Activated T-cell treated with anti-CD3 and anti-CD28 coated beads, Interleukin-2, amount 50 U/mL, for 1 hour (primary cell): ENCODE measurements at regions not wholly inside any gene's neighbourhood (a gene's known extent, or its start where the extent isn't known, plus 50 kb on each side); places are given as distances from the start of the nearest gene placed in this dataset.

Experiments
- DNase-seq: peaks from one replicate; pipeline ENCODE4 v3.0.0-alpha.2; 2020

DNA sequence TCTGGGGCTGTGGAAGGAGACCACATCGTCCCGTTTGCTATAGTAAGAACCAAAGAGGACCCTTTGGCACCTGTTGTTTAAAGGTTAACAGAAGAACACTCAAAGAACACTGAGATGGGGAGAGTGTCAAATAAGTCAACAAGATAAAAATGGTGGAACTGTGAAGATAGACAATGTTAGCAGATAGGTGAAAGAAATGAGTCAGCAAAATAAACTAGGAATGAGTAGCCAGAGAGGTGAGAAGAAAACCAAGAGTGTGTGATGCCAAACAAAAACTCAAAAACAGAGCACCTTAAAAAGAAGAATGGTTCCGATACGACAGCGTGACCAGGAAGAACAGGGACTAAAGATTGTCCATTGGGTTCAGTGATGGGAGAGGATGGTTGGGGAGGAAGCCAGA lies 74.7 kb upstream of the PIWIL1 start:
- no peak for DNase-seq

DNA sequence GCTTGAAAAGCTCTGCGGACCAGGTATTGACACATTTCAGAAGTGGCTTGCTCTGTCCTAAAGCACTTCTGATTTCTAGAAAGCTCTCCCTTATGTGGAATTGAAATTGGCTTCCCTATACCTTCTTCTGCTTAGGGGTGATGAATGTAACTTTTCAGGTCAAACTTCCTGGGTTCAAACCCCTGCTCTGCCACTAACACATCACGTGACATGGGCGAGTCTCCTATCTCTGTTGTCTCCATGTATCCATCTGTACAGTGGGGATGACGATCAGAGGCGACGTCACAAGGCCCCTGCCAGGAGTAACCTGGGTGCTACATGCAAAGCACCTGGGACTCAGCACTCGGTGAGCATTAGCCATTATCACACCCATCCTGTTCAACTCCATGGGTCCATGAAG lies 73.7 kb upstream of the PIWIL1 start:
- DNase-seq = no peak

DNA sequence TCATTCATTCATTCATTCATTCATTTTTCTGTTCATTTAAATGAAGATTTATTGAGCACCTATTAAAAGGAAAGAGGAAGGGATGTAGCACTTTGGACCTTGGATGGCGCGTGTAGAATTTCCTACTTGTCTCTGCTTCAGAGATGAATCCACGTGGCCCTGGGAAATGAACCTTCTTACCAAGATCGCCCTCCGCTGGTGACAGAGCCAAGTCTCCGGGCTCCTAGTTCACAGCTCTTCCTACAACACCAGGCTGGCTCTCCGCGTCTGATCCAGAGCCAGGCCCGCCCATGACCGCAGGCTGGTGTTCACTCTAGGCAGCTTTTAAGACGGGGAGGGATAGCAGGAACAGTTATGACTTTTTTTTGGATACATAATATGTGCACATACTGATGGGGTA lies 70.9 kb upstream of the PIWIL1 start:
- DNase-seq = no peak

DNA sequence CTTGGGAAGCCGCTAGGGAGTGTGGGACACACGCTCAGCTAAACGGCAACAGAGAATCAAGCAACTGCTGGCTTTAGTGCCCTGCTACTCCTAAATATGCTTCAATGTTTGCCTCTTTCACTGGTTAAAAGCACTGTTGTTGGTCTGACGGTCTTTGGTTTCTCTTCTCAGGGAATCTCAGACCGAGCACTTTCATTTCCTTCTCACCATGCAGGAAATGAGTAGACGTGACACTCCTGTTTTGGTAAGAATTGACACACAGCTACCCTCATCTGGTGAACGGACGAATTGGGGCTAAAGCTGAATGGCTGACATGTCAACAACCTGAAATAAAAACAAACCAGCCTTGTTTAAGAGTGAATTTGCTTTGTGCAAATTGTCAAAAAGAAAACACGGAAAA lies 57.5 kb upstream of the PIWIL1 start:
- no peak for DNase-seq

DNA sequence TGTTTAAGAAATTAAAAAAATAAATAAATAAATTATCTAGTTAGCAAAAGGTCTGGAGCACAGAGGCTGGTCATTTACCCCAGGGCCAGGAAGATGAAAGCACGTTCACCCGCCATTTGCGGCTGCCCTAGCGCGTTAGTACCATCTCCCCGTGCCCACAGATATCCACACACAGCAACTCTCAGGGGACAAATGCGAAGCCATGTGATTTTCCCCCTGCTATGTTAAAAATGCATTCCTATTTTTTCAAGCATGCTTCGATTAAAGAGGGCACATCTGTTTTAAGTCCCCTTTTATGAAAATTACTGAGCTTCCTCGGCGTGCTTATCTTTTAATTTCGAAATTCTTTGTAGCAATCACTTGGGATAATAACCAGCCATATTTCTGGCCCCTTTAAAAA lies 56.9 kb upstream of the PIWIL1 start:
- no peak for DNase-seq

DNA sequence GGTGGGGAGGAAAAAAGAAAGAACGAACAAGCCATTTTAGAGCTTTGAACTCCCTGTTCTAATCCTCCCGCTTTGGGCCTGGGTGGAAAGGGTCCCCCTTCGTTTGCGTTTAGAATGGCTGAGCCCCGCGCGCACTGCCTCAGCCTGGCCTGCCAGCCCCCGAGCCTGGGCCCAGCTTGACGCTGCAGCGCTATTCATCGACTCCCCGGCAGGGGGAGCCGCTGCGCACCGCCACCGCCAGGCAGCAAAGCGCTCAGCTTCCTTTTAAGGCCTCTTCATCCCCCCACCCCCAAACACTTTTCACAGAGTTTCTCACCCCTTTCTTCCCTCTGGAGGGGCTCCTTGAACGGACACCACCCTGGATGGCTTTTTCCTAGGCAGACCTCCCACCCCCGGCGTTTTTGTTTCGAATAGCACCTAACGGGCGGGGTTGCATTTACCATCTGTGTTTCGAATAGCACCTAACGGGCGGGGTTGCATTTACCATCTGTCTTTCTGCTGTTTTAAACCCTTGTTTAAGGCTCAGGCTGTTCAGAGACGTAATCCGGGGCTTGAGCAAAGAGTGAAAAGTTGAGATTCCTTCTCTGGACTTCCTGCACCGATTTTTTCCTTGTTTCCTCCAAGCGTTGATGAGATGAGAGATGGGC lies 56.4 kb upstream of the PIWIL1 start:
- DNase-seq = peak; percentile 51

DNA sequence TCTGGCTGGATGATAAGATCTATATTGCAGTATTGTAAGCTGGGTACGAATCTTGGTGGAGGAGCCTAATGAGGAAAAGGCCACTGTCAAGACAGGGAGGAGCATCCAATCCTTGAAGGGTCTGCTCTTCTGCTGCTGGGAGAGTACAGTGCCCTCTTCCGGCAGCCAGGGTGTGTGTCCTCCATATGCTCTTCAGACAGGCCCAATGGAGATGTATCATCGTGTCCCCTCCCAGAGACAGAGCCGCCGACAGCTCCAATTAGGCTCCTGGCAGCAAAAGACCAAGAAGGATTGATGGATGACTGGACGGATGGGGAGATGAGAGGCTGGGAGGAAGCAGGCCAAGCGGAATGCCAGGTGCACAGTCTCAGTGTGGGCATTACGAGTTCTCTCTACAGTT lies 51.6 kb upstream of the PIWIL1 start:
- no peak for DNase-seq

DNA sequence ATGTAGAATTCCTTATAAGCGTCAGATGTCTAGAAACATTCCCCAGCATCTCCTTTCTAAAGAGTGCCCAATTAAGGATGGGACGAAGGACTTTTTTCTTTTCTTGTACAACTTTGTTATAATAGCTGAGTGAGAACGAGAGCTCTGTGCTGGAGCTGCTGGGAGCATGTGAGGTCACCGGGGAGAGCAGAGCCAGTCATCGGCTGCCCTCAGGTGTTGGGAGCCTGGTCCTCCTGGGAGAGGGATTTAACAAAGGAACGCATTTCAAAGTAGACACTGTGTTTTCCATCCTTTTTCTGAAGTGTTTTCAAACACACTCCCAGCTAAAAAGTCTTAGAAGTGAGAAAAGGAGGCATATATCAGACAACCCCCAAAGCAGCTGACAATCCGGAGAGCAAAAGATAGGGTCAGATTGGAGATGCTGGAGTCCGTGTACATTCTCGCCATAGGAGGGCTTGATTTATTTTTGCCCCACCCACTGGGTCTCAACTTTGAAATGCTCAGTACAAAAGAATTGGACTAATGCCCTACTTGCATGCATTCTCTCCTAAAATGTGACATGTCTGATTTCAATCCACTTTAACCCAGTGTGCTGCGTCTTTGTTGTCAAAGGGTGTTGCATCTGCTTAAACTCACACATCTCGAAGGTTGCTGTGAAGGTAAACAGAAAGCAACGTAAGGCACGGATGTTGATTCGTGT lies 50.8 kb upstream of the PIWIL1 start:
- DNase-seq = no peak
